H1 (cell line): ENCODE measurements at regions not wholly inside any gene's neighbourhood (a gene's known extent, or its start where the extent isn't known, plus 50 kb on each side); places are given as distances from the start of the nearest gene placed in this dataset.

Experiments
- CTCF ChIA-PET: fragments of 300-600 bp; sonication (Branson Sonifier 250); formaldehyde crosslinking; loops from one replicate; lab custom pipeline; 2021; ENCODE audit not compliant: partially characterized antibody; lab: Charles Lee
- POLR2A ChIA-PET: fragments of 300-600 bp; sonication (Branson Sonifier 250); formaldehyde crosslinking; loops from one replicate; lab custom pipeline; 2021; ENCODE audit warnings: inconsistent platforms; ENCODE audit not compliant: partially characterized antibody; lab: Charles Lee
- DNase-seq, 2 experiments: peaks; one replicate each; pipeline versions ENCODE4 v3.0.0 to v3.0.0-alpha.2; 2010 to 2022; ENCODE audit warnings: low spot score in 2 of 2, low read depth in 1 of 2, mixed read lengths in 1 of 2
- FAIRE-seq: peaks from 2 replicates; lab custom pipeline; 2011; peaks lifted over from hg19 to GRCh38; lab: Jason Lieb, UNC
- H2AFZ ChIP-seq: 2 replicates; pipeline ENCODE4 v1.8.1; 2012; ENCODE audit warnings: low read length, inconsistent platforms
- H2AK5ac ChIP-seq: 2 replicates; pipeline ENCODE4 v1.6.1; 2013; ENCODE audit warnings: low read depth, low read length
- H2BK120ac ChIP-seq: replicated peaks from 2 replicates; pipeline ENCODE3; 2013; ENCODE audit warnings: low read depth, low read length, inconsistent platforms
- H2BK12ac ChIP-seq: 2 replicates; pipeline ENCODE4 v1.6.1; 2013; ENCODE audit warnings: low read depth, low read length
- H2BK15ac ChIP-seq: 2 replicates; pipeline ENCODE4 v1.6.1; 2013; ENCODE audit warnings: low read length
- H2BK20ac ChIP-seq: 2 replicates; pipeline ENCODE4 v1.6.1; 2013; ENCODE audit warnings: low read length
- H2BK5ac ChIP-seq: 2 replicates; pipeline ENCODE4 v1.6.1; 2013; ENCODE audit warnings: low read depth, low read length
- H3K14ac ChIP-seq: 2 replicates; pipeline ENCODE4 v1.6.1; 2013; ENCODE audit warnings: inconsistent platforms; ENCODE audit not compliant: insufficient read length
- H3K18ac ChIP-seq: 2 replicates; pipeline ENCODE4 v1.6.1; 2013; ENCODE audit warnings: low read length; ENCODE audit errors: extremely low read depth
- H3K23ac ChIP-seq: 2 replicates; pipeline ENCODE4 v1.6.1; 2013; ENCODE audit warnings: inconsistent platforms; ENCODE audit not compliant: insufficient read length
- H3K23me2 ChIP-seq: 2 replicates; pipeline ENCODE4 v1.6.1; 2013; ENCODE audit warnings: low read depth, low read length
- H3K27ac ChIP-seq: 2 replicates; pipeline ENCODE4 v1.6.1; 2011; ENCODE audit warnings: low read depth, low read length, inconsistent platforms
- H3K27me3 ChIP-seq, 4 experiments: replicated peaks in 1 of 4; 1 replicate in 1 of 4; 2 replicates in 3 of 4; pipeline versions ENCODE4 v1.6.1 to v1.8.1; 2011 to 2013; ENCODE audit warnings: low read length in 3 of 4, mild to moderate bottlenecking in 3 of 4, inconsistent platforms in 2 of 4, mixed read lengths in 2 of 4, moderate library complexity in 1 of 4; ENCODE audit not compliant: control insufficient read depth in 3 of 4, insufficient read depth in 3 of 4; ENCODE audit errors: extremely low read depth in 1 of 4
- H3K36me3 ChIP-seq, 4 experiments: 2 replicates each; pipeline versions ENCODE4 v1.6.1 to v1.8.1; 2011 to 2013; ENCODE audit warnings: mild to moderate bottlenecking in 4 of 4, low read length in 3 of 4, moderate library complexity in 2 of 4, control low read depth in 1 of 4, inconsistent platforms in 1 of 4; ENCODE audit not compliant: insufficient read depth in 4 of 4, control insufficient read depth in 2 of 4
- H3K4ac ChIP-seq: replicated peaks from 2 replicates; pipeline ENCODE3; 2013; ENCODE audit warnings: low read length, low read depth, mixed read lengths, inconsistent platforms; ENCODE audit not compliant: insufficient read length
- H3K4me1 ChIP-seq, 4 experiments: replicated peaks in 1 of 4; 1 replicate in 1 of 4; 2 replicates in 3 of 4; pipeline versions ENCODE4 v1.6.1 to v1.8.1; 2011 to 2013; ENCODE audit warnings: low read length in 3 of 4, inconsistent platforms in 2 of 4, mixed read lengths in 1 of 4; ENCODE audit not compliant: insufficient read depth in 4 of 4, control insufficient read depth in 3 of 4
- H3K4me2 ChIP-seq, 2 experiments: 2 replicates each; pipeline versions ENCODE4 v1.6.1 to v1.8.1; 2011 to 2013; ENCODE audit warnings: low read depth in 2 of 2, low read length in 2 of 2, control low read depth in 1 of 2, inconsistent platforms in 1 of 2, mild to moderate bottlenecking in 1 of 2; ENCODE audit not compliant: insufficient read depth in 1 of 2
- H3K4me3 ChIP-seq, 4 experiments: fragments of 200-600, 300-600 bp in 1 of 4; sonication (generic), shearing (Covaris generic), sonication (Bioruptor Twin) in 1 of 4; 2 replicates each; pipeline versions ENCODE4 v1.5.1 to v1.8.1; 2011 to 2016; ENCODE audit warnings: low read length in 4 of 4, low read depth in 3 of 4, control low read depth in 2 of 4, inconsistent platforms in 2 of 4, mild to moderate bottlenecking in 2 of 4, mixed read lengths in 1 of 4, moderate library complexity in 1 of 4; ENCODE audit not compliant: insufficient read depth in 2 of 4; ENCODE audit errors: extremely low read depth in 1 of 4
- H3K56ac ChIP-seq: replicated peaks from 2 replicates; pipeline ENCODE3; 2013; ENCODE audit warnings: low read depth, mild to moderate bottlenecking, mixed read lengths, low read length, inconsistent platforms; ENCODE audit not compliant: insufficient read length
- H3K79me1 ChIP-seq: 2 replicates; pipeline ENCODE4 v1.6.1; 2013; ENCODE audit warnings: low read depth, low read length, control low read depth
- H3K79me2 ChIP-seq, 2 experiments: 2 replicates each; pipeline versions ENCODE4 v1.6.1 to v1.8.1; 2012 to 2013; ENCODE audit warnings: low read length in 2 of 2, mild to moderate bottlenecking in 2 of 2, inconsistent platforms in 1 of 2; ENCODE audit not compliant: insufficient read depth in 2 of 2, control insufficient read depth in 1 of 2
- H3K9ac ChIP-seq, 4 experiments: replicated peaks in 1 of 4; 1 replicate in 1 of 4; 2 replicates in 3 of 4; pipeline versions ENCODE4 v1.6.1 to v1.8.1; 2011 to 2013; ENCODE audit warnings: low read depth in 3 of 4, low read length in 3 of 4, control low read depth in 2 of 4, mild to moderate bottlenecking in 2 of 4, moderate library complexity in 2 of 4, inconsistent platforms in 1 of 4; ENCODE audit errors: extremely low read depth in 1 of 4
- H3K9me3 ChIP-seq, 2 experiments: 2 replicates each; pipeline versions ENCODE4 v1.6.1 to v1.8.1; 2012 to 2013; ENCODE audit warnings: mild to moderate bottlenecking in 2 of 2, moderate library complexity in 2 of 2, control low read depth in 1 of 2, inconsistent platforms in 1 of 2, low read depth in 1 of 2, low read length in 1 of 2, mixed read lengths in 1 of 2; ENCODE audit not compliant: insufficient read depth in 2 of 2
- H4K20me1 ChIP-seq, 2 experiments: replicated peaks in 1 of 2; 2 replicates each; pipeline versions ENCODE3 to v1.8.1; 2011 to 2013; ENCODE audit warnings: inconsistent platforms in 2 of 2, low read length in 2 of 2, mild to moderate bottlenecking in 1 of 2; ENCODE audit not compliant: insufficient read depth in 2 of 2, control insufficient read depth in 1 of 2
- H4K5ac ChIP-seq: 2 replicates; pipeline ENCODE4 v1.6.1; 2013; ENCODE audit warnings: low read length, low read depth, mixed read lengths, inconsistent platforms; ENCODE audit not compliant: insufficient read length
- H4K8ac ChIP-seq: 2 replicates; pipeline ENCODE4 v1.8.0; 2013; ENCODE audit warnings: mild to moderate bottlenecking, moderate library complexity, low read length, inconsistent platforms; ENCODE audit not compliant: insufficient read depth; ENCODE audit errors: extremely low read depth
- H4K91ac ChIP-seq: replicated peaks from 2 replicates; pipeline ENCODE3; 2013; ENCODE audit warnings: low read length, mixed read lengths, inconsistent platforms; ENCODE audit not compliant: insufficient read length
- RNF2 ChIP-seq: fragments of 200-900, 300-1000 bp; sonication (generic); IDR thresholded peaks from 2 replicates; pipeline ENCODE4 v1.7.1; 2016; ENCODE audit warnings: borderline replicate concordance, low read depth, mild to moderate bottlenecking, antibody characterized with exemption, low read length; ENCODE audit not compliant: poor library complexity, severe bottlenecking; ENCODE audit errors: missing control alignments
- SIN3A ChIP-seq, 2 experiments: IDR thresholded peaks in 1 of 2; conservative IDR thresholded peaks in 1 of 2; 2 replicates each; pipeline ENCODE4 v1.6.1; 2011 to 2012; ENCODE audit warnings: low read length in 2 of 2, improper control_type of control experiment in 1 of 2, low read depth in 1 of 2, mild to moderate bottlenecking in 1 of 2
- ZNF274 ChIP-seq: IDR thresholded peaks from 2 replicates; pipeline ENCODE4 v1.7.0; 2012; ENCODE audit warnings: low read length, borderline replicate concordance; ENCODE audit errors: extremely low read depth
- WGBS, 2 experiments: shearing (Covaris generic) in 1 of 2; methylation state at CpG; one replicate each; pipeline versions ENCODE4 v1.1.6 to v1.1.7; 2013 to 2015; ENCODE audit warnings: low lambda C conversion rate in 2 of 2, mixed read lengths in 2 of 2, inconsistent platforms in 1 of 2, low coverage in 1 of 2, missing lambda C conversion rate in 1 of 2; ENCODE audit not compliant: insufficient replicate concordance in 2 of 2, insufficient coverage in 1 of 2, insufficient read length in 1 of 2; ENCODE audit errors: extremely low coverage in 1 of 2, missing lambda C conversion rate in 1 of 2; 5-methylcytosine and 5-hydroxymethylcytosine counted together

DNA sequence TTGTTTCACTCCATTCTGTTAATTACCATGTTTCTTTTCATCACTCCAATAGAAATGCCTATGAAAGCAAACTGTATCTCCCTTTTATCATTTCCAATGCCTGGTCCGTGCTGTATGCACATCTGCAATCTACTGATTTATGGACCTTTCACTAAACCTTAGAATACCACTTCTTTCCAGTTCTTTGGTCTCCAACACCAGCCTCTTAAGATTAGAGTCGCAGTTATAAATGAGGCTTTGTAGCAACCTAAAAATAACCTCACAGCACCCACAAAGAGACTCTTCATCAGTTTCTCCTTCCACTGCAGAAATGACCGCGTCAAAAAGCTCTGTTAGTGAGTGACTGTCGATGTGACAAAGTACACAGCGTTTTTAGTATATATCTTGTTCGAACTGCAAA, 282.6 kb downstream of the ADGRA3 start:
- TF ChIP-seq RNF2 (no peak), ZNF274 (no peak), SIN3A (conservative IDR thresholded peaks at IDR 0.05 in 1 of 2, IDR thresholded peaks at IDR 0.05 in 1 of 2; ENCODE audit: low read depth in 1 of 2, low read length in 2 of 2) (no peak)
- no peak overlapping the region for H3K4me2 ChIP-seq

More for the DNA sequence above, 282.6 kb downstream of the ADGRA3 start:
- Histone ChIP-seq H4K20me1 (no peaks in the 10 kb centered on the region), H3K9ac (no peak overlapping the region), H3K4me1 (peaks cover 0 to 4% (median 0%) of the 10 kb centered on the region in 4 experiments; a peak in 1 of 7 replicates), H3K36me3 (no peaks in the 10 kb centered on the region), H3K79me1 (no peaks in the 10 kb centered on the region), H2AK5ac (no peak overlapping the region), H2BK12ac (no peak overlapping the region), H4K91ac (no peak overlapping the region), H3K27ac (no peak overlapping the region), H2BK5ac (no peak overlapping the region), H3K4ac (no peak overlapping the region), H3K9me3 (no peaks in the 10 kb centered on the region), H4K5ac (no peak overlapping the region), H3K79me2 (no peaks in the 10 kb centered on the region), H3K56ac (no peak overlapping the region), H3K23me2 (no peaks in the 10 kb centered on the region), H3K4me3 (no peak overlapping the region), H2AFZ (no peak overlapping the region), H3K18ac (no peak overlapping the region), H2BK120ac (no peak overlapping the region), H3K27me3 (no peaks in the 10 kb centered on the region), H3K14ac (no peak overlapping the region), H3K23ac (no peak overlapping the region), H4K8ac (no peak overlapping the region), H2BK20ac (no peak overlapping the region), H2BK15ac (no peak overlapping the region)
- CTCF ChIA-PET = interaction anchor here (0.7 to 1.5 kb wide), 3 partner anchors 23 to 100 kb away, joined by 3 read pairs; no protein-coding TSS in a partner anchor
- no peak for DNase-seq
- FAIRE-seq = no peak
- 94% methylated on average over 7 of the region's 7 CpGs; no CpG with 5 or more reads in 1 of the 2 experiments for WGBS, 2 experiments
- POLR2A ChIA-PET = no interaction called here
